B cell (primary cell): ENCODE measurements at regions not wholly inside any gene's neighbourhood (a gene's known extent, or its start where the extent isn't known, plus 50 kb on each side); places are given as distances from the start of the nearest gene placed in this dataset.
"Not testable (repeated sequence)": the region's sequence is repeated elsewhere in the genome, so short reads cannot be mapped to it uniquely, and the experiment has no call there.

Experiments
- ATAC-seq: fragments of 200-7000 bp; cut with Tn5 transposase; one replicate; pipeline ENCODE4 v1.10.0; 2021; ENCODE audit warnings: low read depth, mild to moderate bottlenecking, moderate number of reproducible peaks, moderate library complexity
- CTCF ChIA-PET: fragments of 350-600 bp; sonication (Branson Sonifier 250); formaldehyde crosslinking; loops from one replicate; lab custom pipeline; 2021; ENCODE audit warnings: antibody characterized with exemption, inconsistent platforms; lab: Charles Lee
- POLR2A ChIA-PET: fragments of 350-600 bp; sonication (Branson Sonifier 250); formaldehyde crosslinking; loops from one replicate; lab custom pipeline; 2021; ENCODE audit warnings: antibody characterized with exemption; lab: Charles Lee
- DNase-seq: peaks from one replicate; pipeline ENCODE4 v3.0.0; 2013
- H2AFZ ChIP-seq: 2 replicates; pipeline ENCODE4 v1.6.1; 2012; ENCODE audit warnings: mild to moderate bottlenecking, low read depth, low read length; ENCODE audit not compliant: insufficient read depth, poor library complexity, severe bottlenecking
- H3K27ac ChIP-seq, 2 donors: 1 replicate in 1 of 2; 2 replicates in 1 of 2; pipeline ENCODE4 v1.5.1; 2012 to 2013; ENCODE audit warnings: low read length in 2 of 2, mild to moderate bottlenecking in 2 of 2, moderate library complexity in 1 of 2
- H3K27me3 ChIP-seq, 4 experiments: fragments of 200-600 bp in 1 of 4; sonication (generic) in 1 of 4; replicated peaks in 1 of 4; 1 replicate in 2 of 4; 2 replicates in 2 of 4; pipeline versions ENCODE4 v1.6.1 to v1.7.0; 2013 to 2016; ENCODE audit warnings: low read length in 3 of 4, mild to moderate bottlenecking in 2 of 4, mixed read lengths in 1 of 4, moderate library complexity in 1 of 4; ENCODE audit not compliant: insufficient read depth in 4 of 4, control insufficient read depth in 3 of 4; ENCODE audit errors: control extremely low read depth in 1 of 4
- H3K36me3 ChIP-seq, 2 experiments: replicated peaks in 1 of 2; 1 replicate in 1 of 2; 2 replicates in 1 of 2; pipeline versions ENCODE4 v1.6.1 to v1.7.1; 2013; ENCODE audit warnings: low read length in 1 of 2; ENCODE audit not compliant: insufficient read depth in 2 of 2, control insufficient read depth in 1 of 2; ENCODE audit errors: control extremely low read depth in 1 of 2, extremely low read depth in 1 of 2
- H3K4me1 ChIP-seq, 2 donors: fragments of 200-600 bp in 1 of 2; sonication (generic) in 1 of 2; 1 replicate in 1 of 2; 2 replicates in 1 of 2; pipeline versions ENCODE4 v1.5.1 to v1.6.1; 2013 to 2017; ENCODE audit warnings: low read length in 2 of 2; ENCODE audit not compliant: control insufficient read depth in 2 of 2, insufficient read depth in 2 of 2
- H3K4me2 ChIP-seq: replicated peaks from 2 replicates; pipeline ENCODE3; 2012; ENCODE audit warnings: mild to moderate bottlenecking, low read depth, low read length; ENCODE audit not compliant: poor library complexity, severe bottlenecking
- H3K4me3 ChIP-seq, 5 experiments: fragments of 200-600 bp in 1 of 5; sonication (generic) in 1 of 5; 1 replicate in 3 of 5; 2 replicates in 2 of 5; pipeline versions ENCODE4 v1.5.1 to v1.7.0; 2011 to 2016; ENCODE audit warnings: low read length in 4 of 5, mild to moderate bottlenecking in 4 of 5, low read depth in 2 of 5, control low read depth in 1 of 5, moderate library complexity in 1 of 5; ENCODE audit not compliant: insufficient read depth in 1 of 5; ENCODE audit errors: control extremely low read depth in 1 of 5, extremely low read depth in 1 of 5
- H3K79me2 ChIP-seq: fragments of 200-600 bp; sonication (generic); one replicate; pipeline ENCODE4 v1.6.0; 2016; ENCODE audit warnings: low read length; ENCODE audit not compliant: control insufficient read depth, insufficient read depth
- H3K9ac ChIP-seq: fragments of 200-600 bp; sonication (generic); 2 replicates; pipeline ENCODE4 v1.6.1; 2017; ENCODE audit warnings: mild to moderate bottlenecking, low read length, moderate library complexity
- H3K9me3 ChIP-seq, 3 donors: one replicate each; pipeline versions ENCODE4 v1.6.1 to v1.7.1; 2013; ENCODE audit warnings: low read length in 2 of 3; ENCODE audit not compliant: control insufficient read depth in 2 of 3, insufficient read depth in 1 of 3; ENCODE audit errors: control extremely low read depth in 1 of 3
- H4K20me1 ChIP-seq: 2 replicates; pipeline ENCODE4 v1.6.0; 2012; ENCODE audit warnings: mild to moderate bottlenecking, low read length; ENCODE audit not compliant: insufficient read depth, control insufficient read depth, poor library complexity, severe bottlenecking
- H3K27ac Mint-ChIP-seq: one replicate; pipeline ENCODE4 v1.8.0; 2021; ENCODE audit warnings: mixed read lengths
- H3K27me3 Mint-ChIP-seq: one replicate; pipeline ENCODE4 v1.8.0; 2021; ENCODE audit warnings: mixed read lengths
- H3K4me1 Mint-ChIP-seq: one replicate; pipeline ENCODE4 v1.8.0; 2021; ENCODE audit warnings: mixed read lengths
- H3K4me3 Mint-ChIP-seq: one replicate; pipeline ENCODE4 v1.8.0; 2021; ENCODE audit warnings: mixed read lengths
- H3K9me3 Mint-ChIP-seq: one replicate; pipeline ENCODE4 v1.8.0; 2022; ENCODE audit warnings: mixed read lengths; ENCODE audit not compliant: insufficient read depth
- CTCF ChIP-seq: fragments of 200-600 bp; IDR thresholded peaks from one replicate; pipeline ENCODE4 v1.8.0; 2022; ENCODE audit warnings: antibody characterized with exemption, mild to moderate bottlenecking
- EZH2 ChIP-seq: IDR thresholded peaks from 2 replicates; pipeline ENCODE4 v1.6.1; 2012; ENCODE audit warnings: borderline replicate concordance, low read depth, mild to moderate bottlenecking, moderate library complexity, low read length; ENCODE audit not compliant: insufficient read depth, poor library complexity, severe bottlenecking
- WGBS: methylation state at CpG from one replicate; pipeline ENCODE4 v1.1.5; 2013; ENCODE audit warnings: missing lambda C conversion rate; ENCODE audit not compliant: insufficient coverage; 5-methylcytosine and 5-hydroxymethylcytosine counted together
- intact Hi-C: fragments of 100-400 bp; cut with micrococcal nuclease; formaldehyde crosslinking; loops from one replicate; pipeline ENCODE4 v1.10.0; 2022

GRCh38 chr1:229133151-229133550, 137.8 kb upstream of the RAB4A start:
- H3K27ac ChIP-seq = no peak overlapping the region
- intact Hi-C loops = no loop called here
- no peak overlapping the region for H3K4me3 Mint-ChIP-seq
- ChIA-PET POLR2A (no interaction called here), CTCF (no interaction called here)
- H3K9me3 Mint-ChIP-seq = peaks cover 15% of the 10 kb centered on the region
- H3K4me3 ChIP-seq = no peak overlapping the region
- H3K9ac ChIP-seq = no peak overlapping the region
- H3K27ac Mint-ChIP-seq = no peak overlapping the region
- H3K9me3 ChIP-seq = peaks cover 0 to 18% (median 15%) of the 10 kb centered on the region in 3 donors
- 62% methylated on average over 2 of the region's 2 CpGs for WGBS
- H3K36me3 ChIP-seq = no peaks in the 10 kb centered on the region
- H2AFZ ChIP-seq = no peak overlapping the region
- DNase-seq (no peak), ATAC-seq (no peak)
- TF ChIP-seq CTCF (no peak), EZH2 (no peak)
- peaks cover 0 to 14% (median 6%) of the 10 kb centered on the region in 4 experiments for H3K27me3 ChIP-seq
- H3K4me2 ChIP-seq = no peak overlapping the region
- H3K27me3 Mint-ChIP-seq = peaks cover 16% of the 10 kb centered on the region
- no peaks in the 10 kb centered on the region for H3K79me2 ChIP-seq
- peaks cover 37% of the 10 kb centered on the region for H3K4me1 Mint-ChIP-seq
- H3K4me1 ChIP-seq = peaks cover 33 to 42% of the 10 kb centered on the region in 2 donors
- H4K20me1 ChIP-seq = no peaks in the 10 kb centered on the region

- peaks cover 0 to 18% (median 15%) of the 10 kb centered on the region in 3 donors for H3K9me3 ChIP-seq
- no peak overlapping the region for H3K4me2 ChIP-seq
- TF ChIP-seq CTCF (no peak), EZH2 (no peak)
- ATAC-seq (no peak), DNase-seq (no peak)
- H3K4me3 ChIP-seq = no peak overlapping the region
- H3K36me3 ChIP-seq = no peaks in the 10 kb centered on the region
- H3K27ac ChIP-seq = no peak overlapping the region
- Mint-ChIP-seq H3K27me3 (peaks cover 16% of the 10 kb centered on the region), H3K4me1 (peaks cover 40% of the 10 kb centered on the region), H3K9me3 (peaks cover 15% of the 10 kb centered on the region), H3K27ac (no peak overlapping the region), H3K4me3 (no peak overlapping the region)
- H3K9ac ChIP-seq = no peak overlapping the region
- POLR2A ChIA-PET = no interaction called here
- H3K4me1 ChIP-seq = peaks cover 33 to 46% of the 10 kb centered on the region in 2 donors
- peaks cover 0 to 13% (median 6%) of the 10 kb centered on the region in 4 experiments for H3K27me3 ChIP-seq
- intact Hi-C loops = no loop called here
- H4K20me1 ChIP-seq = no peaks in the 10 kb centered on the region
- CTCF ChIA-PET = no interaction called here
- 0% methylated on average over 1 of the region's 1 CpG for WGBS
- no peak overlapping the region for H2AFZ ChIP-seq
- H3K79me2 ChIP-seq = no peaks in the 10 kb centered on the region
These were observed 137.1 kb upstream of the RAB4A start for GRCh38 chr1:229133811-229134210.

GRCh38 chr1:229134381-229135217, 136.3 kb upstream of the RAB4A start:
- Mint-ChIP-seq H3K27me3 (peaks cover 12% of the 10 kb centered on the region), H3K9me3 (peaks cover 15% of the 10 kb centered on the region), H3K4me1 (peaks cover 45% of the 10 kb centered on the region)
- H4K20me1 ChIP-seq, H3K4me2 ChIP-seq, H3K9ac ChIP-seq, H3K27ac Mint-ChIP-seq, intact Hi-C loops, H3K27ac ChIP-seq, H3K36me3 ChIP-seq, H3K4me3 ChIP-seq, CTCF ChIA-PET, POLR2A ChIA-PET, DNase-seq, ATAC-seq, H3K27me3 ChIP-seq, H3K4me3 Mint-ChIP-seq, H2AFZ ChIP-seq, H3K79me2 ChIP-seq: not testable (repeated sequence)
- peaks cover 33 to 45% of the 10 kb centered on the region in 2 donors for H3K4me1 ChIP-seq
- H3K9me3 ChIP-seq = peaks cover 0 to 18% (median 15%) of the 10 kb centered on the region in 3 donors
